Large intestine (tissue), 3 donors: ENCODE measurements at regions not wholly inside any gene's neighbourhood (a gene's known extent, or its start where the extent isn't known, plus 50 kb on each side); places are given as distances from the start of the nearest gene placed in this dataset.
"Not testable (repeated sequence)": the region's sequence is repeated elsewhere in the genome, so short reads cannot be mapped to it uniquely, and the experiment has no call there.

Source experiments
- DNase-seq, 2 donors: peaks; one replicate each; pipeline versions ENCODE4 v3.0.0 to v3.0.0-alpha.2; 2013
- H3K27ac ChIP-seq: one replicate; pipeline ENCODE4 v1.5.1; 2013; ENCODE audit warnings: low read length
- H3K27me3 ChIP-seq: 2 replicates; pipeline ENCODE4 v1.6.1; 2013; ENCODE audit warnings: low read length; ENCODE audit not compliant: control insufficient read depth, insufficient read depth
- H3K36me3 ChIP-seq: 2 replicates; pipeline ENCODE4 v1.6.1; 2013; ENCODE audit warnings: low read length; ENCODE audit not compliant: control insufficient read depth, insufficient read depth
- H3K4me1 ChIP-seq: one replicate; pipeline ENCODE4 v1.6.1; 2013; ENCODE audit warnings: low read length; ENCODE audit not compliant: control insufficient read depth, insufficient read depth
- H3K4me3 ChIP-seq: one replicate; pipeline ENCODE4 v1.5.1; 2013; ENCODE audit warnings: low read length
- H3K9me3 ChIP-seq: one replicate; pipeline ENCODE4 v1.6.1; 2013; ENCODE audit warnings: mild to moderate bottlenecking, low read depth, low read length, moderate library complexity; ENCODE audit not compliant: control insufficient read depth
- WGBS: methylation state at CpG from one replicate; pipeline ENCODE4 v1.1.5; 2013; ENCODE audit warnings: low lambda C conversion rate; ENCODE audit not compliant: insufficient coverage; 5-methylcytosine and 5-hydroxymethylcytosine counted together

- WGBS = no CpG with 5 or more reads among the region's 3 CpGs
- no peak overlapping the region for H3K4me3 ChIP-seq
- no peaks in the 10 kb centered on the region for H3K4me1 ChIP-seq
- H3K27ac ChIP-seq = no peak overlapping the region
- no peaks in the 10 kb centered on the region for H3K9me3 ChIP-seq
- H3K36me3 ChIP-seq = no peaks in the 10 kb centered on the region
- DNase-seq = no peak
- H3K27me3 ChIP-seq = no peaks in the 10 kb centered on the region
Measured at GRCh38 chr7:52747817-52748216, 287.6 kb upstream of the POM121L12 start.

- H3K36me3 ChIP-seq = no peaks in the 10 kb centered on the region
Measured at GRCh38 chr7:52741670-52742290, 293.7 kb upstream of the POM121L12 start.

GRCh38 chr7:52735656-52736055 is 299.8 kb upstream of the POM121L12 start:
- no peak for DNase-seq
- Histone ChIP-seq H3K36me3 (no peaks in the 10 kb centered on the region), H3K4me1 (no peaks in the 10 kb centered on the region), H3K27me3 (no peaks in the 10 kb centered on the region), H3K9me3 (no peaks in the 10 kb centered on the region), H3K27ac (no peak overlapping the region), H3K4me3 (no peak overlapping the region)
- WGBS = no CpG with 5 or more reads among the region's 4 CpGs

More at GRCh38 chr7:52741670-52742290, 293.7 kb upstream of the POM121L12 start:
- DNase-seq = no peak
- H3K27ac ChIP-seq = no peak overlapping the region
- no peaks in the 10 kb centered on the region for H3K27me3 ChIP-seq
- H3K4me3 ChIP-seq = no peak overlapping the region
- 83% methylated on average over 1 of the region's 2 CpGs for WGBS
- H3K9me3 ChIP-seq = no peaks in the 10 kb centered on the region
- no peaks in the 10 kb centered on the region for H3K4me1 ChIP-seq

GRCh38 chr7:52728683-52729082 is 306.8 kb upstream of the POM121L12 start:
- not testable (repeated sequence) for DNase-seq, H3K36me3 ChIP-seq, H3K4me3 ChIP-seq, H3K27me3 ChIP-seq, H3K4me1 ChIP-seq, H3K27ac ChIP-seq, H3K9me3 ChIP-seq
- no CpG with 5 or more reads among the region's 5 CpGs for WGBS

GRCh38 chr7:52727632-52728031 is 307.8 kb upstream of the POM121L12 start:
- no peaks in the 10 kb centered on the region for H3K4me1 ChIP-seq
- no peak for DNase-seq
- no peaks in the 10 kb centered on the region for H3K36me3 ChIP-seq
- H3K27me3 ChIP-seq = no peaks in the 10 kb centered on the region
- no peak overlapping the region for H3K4me3 ChIP-seq
- WGBS = 67% methylated on average over 1 of the region's 2 CpGs
- H3K27ac ChIP-seq = no peak overlapping the region
- H3K9me3 ChIP-seq = no peaks in the 10 kb centered on the region

- DNase-seq = no peak
- WGBS = 51% methylated on average over 2 of the region's 2 CpGs
Measured at GRCh38 chr7:52726986-52727385, 308.4 kb upstream of the POM121L12 start.

GRCh38 chr7:52726493-52726892 is 308.9 kb upstream of the POM121L12 start:
- no peaks in the 10 kb centered on the region for H3K4me1 ChIP-seq
- no peaks in the 10 kb centered on the region for H3K9me3 ChIP-seq
- WGBS = 92% methylated on average over 1 of the region's 3 CpGs
- no peak overlapping the region for H3K27ac ChIP-seq
- H3K27me3 ChIP-seq = no peaks in the 10 kb centered on the region
- H3K36me3 ChIP-seq = no peaks in the 10 kb centered on the region
- no peak for DNase-seq
- no peak overlapping the region for H3K4me3 ChIP-seq

More at GRCh38 chr7:52726986-52727385, 308.4 kb upstream of the POM121L12 start:
- H3K36me3 ChIP-seq = no peaks in the 10 kb centered on the region
- no peaks in the 10 kb centered on the region for H3K27me3 ChIP-seq
- no peak overlapping the region for H3K4me3 ChIP-seq
- H3K9me3 ChIP-seq = no peaks in the 10 kb centered on the region
- H3K4me1 ChIP-seq = no peaks in the 10 kb centered on the region
- no peak overlapping the region for H3K27ac ChIP-seq

GRCh38 chr7:52723606-52724005 is 311.8 kb upstream of the POM121L12 start:
- H3K36me3 ChIP-seq = no peaks in the 10 kb centered on the region
- DNase-seq = no peak
- no peak overlapping the region for H3K4me3 ChIP-seq
- no peaks in the 10 kb centered on the region for H3K4me1 ChIP-seq
- no peaks in the 10 kb centered on the region for H3K27me3 ChIP-seq
- H3K27ac ChIP-seq = no peak overlapping the region
- WGBS = 100% methylated on average over 2 of the region's 5 CpGs
- no peaks in the 10 kb centered on the region for H3K9me3 ChIP-seq

- H3K27me3 ChIP-seq = no peaks in the 10 kb centered on the region
- H3K36me3 ChIP-seq = no peaks in the 10 kb centered on the region
- H3K4me3 ChIP-seq = no peak overlapping the region
- H3K27ac ChIP-seq = no peak overlapping the region
- no peaks in the 10 kb centered on the region for H3K4me1 ChIP-seq
- no peak for DNase-seq
- WGBS = 100% methylated on average over 2 of the region's 2 CpGs
- no peaks in the 10 kb centered on the region for H3K9me3 ChIP-seq
Measured at GRCh38 chr7:52720856-52721255, 314.6 kb upstream of the POM121L12 start.

GRCh38 chr7:52719677-52720076 is 315.8 kb upstream of the POM121L12 start:
- Histone ChIP-seq H3K36me3 (no peaks in the 10 kb centered on the region), H3K4me3 (no peak overlapping the region), H3K27ac (no peak overlapping the region), H3K9me3 (no peaks in the 10 kb centered on the region), H3K27me3 (no peaks in the 10 kb centered on the region), H3K4me1 (no peaks in the 10 kb centered on the region)
- 0% methylated on average over 1 of the region's 3 CpGs for WGBS
- DNase-seq = no peak

GRCh38 chr7:52715701-52716100 is 319.7 kb upstream of the POM121L12 start:
- no peaks in the 10 kb centered on the region for H3K36me3 ChIP-seq
- H3K4me3 ChIP-seq = no peak overlapping the region
- no peaks in the 10 kb centered on the region for H3K4me1 ChIP-seq
- no CpG with 5 or more reads among the region's 7 CpGs for WGBS
- no peaks in the 10 kb centered on the region for H3K27me3 ChIP-seq
- no peak for DNase-seq
- no peak overlapping the region for H3K27ac ChIP-seq
- no peaks in the 10 kb centered on the region for H3K9me3 ChIP-seq
